ENCODE measurements at regions not wholly inside any gene's neighbourhood (a gene's known extent, or its start where the extent isn't known, plus 50 kb on each side); places are given as distances from the start of the nearest gene placed in this dataset.

DNA sequence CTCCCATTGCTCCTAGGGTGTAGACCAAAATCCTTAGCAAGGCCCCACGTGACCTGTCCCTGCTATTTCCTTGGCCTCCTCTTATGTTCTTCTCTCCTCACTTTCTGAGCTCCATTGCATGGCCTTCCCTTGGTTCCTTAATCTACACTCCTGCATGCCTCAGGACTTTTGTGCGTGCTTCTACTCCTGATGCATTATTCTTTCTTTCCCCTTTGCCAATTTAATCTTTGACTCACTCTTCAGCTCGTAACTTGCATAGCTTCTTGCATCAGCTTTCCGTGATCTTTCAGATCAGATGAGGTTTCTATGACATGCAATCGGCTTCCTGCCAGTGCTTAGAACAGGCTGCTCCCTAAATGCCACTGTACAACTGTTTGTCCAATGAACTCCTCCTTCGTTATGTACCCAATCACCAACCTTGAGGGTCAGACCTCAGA is 261.6 kb upstream of the CADM1 start:
- no peaks in the 10 kb centered on the region for H3K79me2 ChIP-seq (ENCODE audit: control insufficient read depth, insufficient read depth, low read length, poor library complexity)
- peaks cover 5% of the 10 kb centered on the region for H3K27me3 ChIP-seq (ENCODE audit: insufficient read depth, low read length)
- peaks cover 2% of the 10 kb centered on the region for H3K9me3 ChIP-seq (ENCODE audit: insufficient read depth, low read depth, low read length)
- no peak overlapping the region for H2BK5ac ChIP-seq (ENCODE audit: low read depth, low read length, poor library complexity)
- no peak overlapping the region for H3K14ac ChIP-seq (ENCODE audit: low read length)
- H2BK120ac ChIP-seq (ENCODE audit: insufficient read depth, low read length, poor library complexity), result no peak overlapping the region
- no peak overlapping the region for H3K27ac ChIP-seq (ENCODE audit: low read depth, low read length)
- H4K12ac ChIP-seq (ENCODE audit: low read depth, low read length), result no peak overlapping the region
- H3K36me3 ChIP-seq (ENCODE audit: control insufficient read depth in 1 of 2, insufficient read depth in 2 of 2, low read length in 2 of 2), result no peaks in the 10 kb centered on the region
- DNase-seq, result no peak
- no peak overlapping the region for H2BK12ac ChIP-seq (ENCODE audit: low read length)
- H2AK5ac ChIP-seq (ENCODE audit: low read length), result no peak overlapping the region
- H3K4me3 ChIP-seq (ENCODE audit: low read depth, low read length), result no peak overlapping the region
- H3K4me2 ChIP-seq (ENCODE audit: low read length), result no peak overlapping the region
- no peaks in the 10 kb centered on the region for H3K79me1 ChIP-seq (ENCODE audit: low read length)
- H3K4me1 ChIP-seq (ENCODE audit: control insufficient read depth in 1 of 2, insufficient read depth in 2 of 2, low read length in 2 of 2), result no peaks in the 10 kb centered on the region
- WGBS (ENCODE audit: extremely low coverage, insufficient coverage, insufficient read length), result no CpG with 5 or more reads among the region's 6 CpGs
- H2AFZ ChIP-seq (ENCODE audit: insufficient read depth, low read length, poor library complexity), result no peak overlapping the region
- no peak overlapping the region for H3K9ac ChIP-seq (ENCODE audit: low read length)
- no peak overlapping the region for H4K91ac ChIP-seq (ENCODE audit: low read depth, low read length)
- no peak overlapping the region for H3K4ac ChIP-seq (ENCODE audit: low read depth, low read length)
- no peak overlapping the region for H4K8ac ChIP-seq (ENCODE audit: low read depth, low read length)
- no peak overlapping the region for H3K23ac ChIP-seq (ENCODE audit: low read length)
- no peak overlapping the region for H3K18ac ChIP-seq (ENCODE audit: low read length)

DNA sequence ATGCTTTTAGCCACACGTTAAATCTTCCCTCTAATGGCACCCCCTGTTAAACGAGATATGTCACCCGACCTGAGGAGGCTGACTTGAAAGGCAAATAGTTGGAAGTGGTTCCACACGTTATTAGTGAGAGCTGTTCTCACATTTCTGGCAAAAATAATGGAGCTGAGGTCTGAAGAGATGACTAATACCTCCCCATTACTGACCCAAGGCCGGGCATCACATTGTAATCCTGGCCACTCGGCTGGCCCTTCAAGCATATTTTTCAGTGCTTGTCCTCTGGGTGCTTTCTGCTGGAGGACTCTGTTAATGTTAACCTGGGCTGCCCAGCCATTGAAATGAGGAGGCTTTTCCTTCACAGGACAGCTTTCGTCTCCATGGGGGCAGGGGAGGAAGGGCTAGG is 260.0 kb upstream of the CADM1 start:
- no peak overlapping the region for H3K9ac ChIP-seq (ENCODE audit: low read length)
- no peaks in the 10 kb centered on the region for H3K79me1 ChIP-seq (ENCODE audit: low read length)
- peaks cover 19% of the 10 kb centered on the region for H3K27me3 ChIP-seq (ENCODE audit: insufficient read depth, low read length)
- H3K79me2 ChIP-seq (ENCODE audit: control insufficient read depth, insufficient read depth, low read length, poor library complexity), result no peaks in the 10 kb centered on the region
- H4K91ac ChIP-seq (ENCODE audit: low read depth, low read length), result no peak overlapping the region
- H3K4me3 ChIP-seq (ENCODE audit: low read depth, low read length), result no peak overlapping the region
- peaks cover 2 to 4% of the 10 kb centered on the region in 2 experiments for H3K4me1 ChIP-seq (ENCODE audit: control insufficient read depth in 1 of 2, insufficient read depth in 2 of 2, low read length in 2 of 2)
- no peak overlapping the region for H3K14ac ChIP-seq (ENCODE audit: low read length)
- no peak for DNase-seq
- H3K23ac ChIP-seq (ENCODE audit: low read length), result no peak overlapping the region
- H2BK120ac ChIP-seq (ENCODE audit: insufficient read depth, low read length, poor library complexity), result no peak overlapping the region
- H3K18ac ChIP-seq (ENCODE audit: low read length), result no peak overlapping the region
- no peak overlapping the region for H2BK12ac ChIP-seq (ENCODE audit: low read length)
- H2AFZ ChIP-seq (ENCODE audit: insufficient read depth, low read length, poor library complexity), result no peak overlapping the region
- H3K4ac ChIP-seq (ENCODE audit: low read depth, low read length), result no peak overlapping the region
- no CpG with 5 or more reads among the region's 7 CpGs for WGBS (ENCODE audit: extremely low coverage, insufficient coverage, insufficient read length)
- no peak overlapping the region for H3K4me2 ChIP-seq (ENCODE audit: low read length)
- no peak overlapping the region for H3K27ac ChIP-seq (ENCODE audit: low read depth, low read length)
- H3K9me3 ChIP-seq (ENCODE audit: insufficient read depth, low read depth, low read length), result peaks cover 2% of the 10 kb centered on the region
- no peak overlapping the region for H2AK5ac ChIP-seq (ENCODE audit: low read length)
- H4K8ac ChIP-seq (ENCODE audit: low read depth, low read length), result no peak overlapping the region
- H2BK5ac ChIP-seq (ENCODE audit: low read depth, low read length, poor library complexity), result no peak overlapping the region
- H4K12ac ChIP-seq (ENCODE audit: low read depth, low read length), result no peak overlapping the region
- no peaks in the 10 kb centered on the region for H3K36me3 ChIP-seq (ENCODE audit: control insufficient read depth in 1 of 2, insufficient read depth in 2 of 2, low read length in 2 of 2)

DNA sequence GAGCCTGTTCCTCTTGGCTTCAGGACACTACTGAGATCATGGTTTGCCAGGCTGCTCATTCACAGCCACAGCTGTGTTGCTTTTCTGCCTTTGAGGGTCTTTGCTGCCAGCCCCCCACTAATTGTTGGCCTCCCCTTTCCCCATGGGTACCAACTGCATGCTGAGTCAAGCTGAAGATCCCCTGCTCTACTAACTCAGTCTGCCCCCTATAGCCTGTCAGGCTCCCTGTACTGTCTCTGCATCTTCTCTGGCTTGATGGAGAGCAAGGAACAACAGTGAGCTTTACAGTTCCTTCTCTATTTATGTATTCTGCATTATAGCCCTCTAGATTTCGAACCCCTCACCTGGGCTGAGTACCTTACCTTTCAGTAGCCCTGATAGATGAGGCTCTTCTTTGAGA is 257.6 kb upstream of the CADM1 start:
- Histone ChIP-seq H3K36me3 (ENCODE audit: control insufficient read depth in 1 of 2, insufficient read depth in 2 of 2, low read length in 2 of 2) (no peaks in the 10 kb centered on the region), H3K23ac (ENCODE audit: low read length) (no peak overlapping the region), H3K4me1 (ENCODE audit: control insufficient read depth in 1 of 2, insufficient read depth in 2 of 2, low read length in 2 of 2) (peaks cover 2 to 4% of the 10 kb centered on the region in 2 experiments), H2AK5ac (ENCODE audit: low read length) (no peak overlapping the region), H2AFZ (ENCODE audit: insufficient read depth, low read length, poor library complexity) (no peak overlapping the region), H3K9me3 (ENCODE audit: insufficient read depth, low read depth, low read length) (peaks cover 2% of the 10 kb centered on the region), H3K9ac (ENCODE audit: low read length) (no peak overlapping the region), H3K4me2 (ENCODE audit: low read length) (no peak overlapping the region), H3K79me2 (ENCODE audit: control insufficient read depth, insufficient read depth, low read length, poor library complexity) (no peaks in the 10 kb centered on the region), H4K91ac (ENCODE audit: low read depth, low read length) (no peak overlapping the region), H3K18ac (ENCODE audit: low read length) (no peak overlapping the region), H2BK5ac (ENCODE audit: low read depth, low read length, poor library complexity) (no peak overlapping the region), H4K12ac (ENCODE audit: low read depth, low read length) (no peak overlapping the region), H3K27ac (ENCODE audit: low read depth, low read length) (no peak overlapping the region), H3K4me3 (ENCODE audit: low read depth, low read length) (no peak overlapping the region), H3K4ac (ENCODE audit: low read depth, low read length) (no peak overlapping the region), H3K27me3 (ENCODE audit: insufficient read depth, low read length) (peaks cover 32% of the 10 kb centered on the region), H4K8ac (ENCODE audit: low read depth, low read length) (no peak overlapping the region), H3K14ac (ENCODE audit: low read length) (no peak overlapping the region), H2BK120ac (ENCODE audit: insufficient read depth, low read length, poor library complexity) (no peak overlapping the region), H3K79me1 (ENCODE audit: low read length) (no peaks in the 10 kb centered on the region), H2BK12ac (ENCODE audit: low read length) (no peak overlapping the region)
- DNase-seq, result no peak
- no CpG with 5 or more reads among the region's 1 CpG for WGBS (ENCODE audit: extremely low coverage, insufficient coverage, insufficient read length)

DNA sequence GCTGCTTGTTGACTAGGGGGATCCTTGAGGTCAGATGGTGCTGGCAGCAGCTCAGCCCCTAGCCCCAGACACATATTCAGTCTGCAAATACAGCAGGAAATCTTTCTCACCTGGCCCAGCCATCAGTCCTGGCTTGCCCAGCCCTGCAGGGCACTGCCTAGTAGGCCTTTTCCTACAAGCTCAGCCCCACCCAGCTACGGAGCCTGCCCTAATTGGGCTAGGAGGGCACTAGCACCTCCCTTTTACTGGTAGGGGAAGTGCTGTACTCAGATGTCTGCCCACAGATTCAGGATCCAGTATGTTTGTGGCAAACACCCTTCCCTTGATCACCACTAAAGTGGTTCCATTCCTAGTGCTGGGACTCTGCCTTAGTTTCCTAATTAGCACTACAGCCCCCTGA is 257.1 kb upstream of the CADM1 start:
- no peak overlapping the region for H3K14ac ChIP-seq (ENCODE audit: low read length)
- no CpG with 5 or more reads among the region's 1 CpG for WGBS (ENCODE audit: extremely low coverage, insufficient coverage, insufficient read length)
- H3K79me2 ChIP-seq (ENCODE audit: control insufficient read depth, insufficient read depth, low read length, poor library complexity), result no peaks in the 10 kb centered on the region
- peaks cover 2% of the 10 kb centered on the region for H3K9me3 ChIP-seq (ENCODE audit: insufficient read depth, low read depth, low read length)
- H3K4me3 ChIP-seq (ENCODE audit: low read depth, low read length), result no peak overlapping the region
- H4K8ac ChIP-seq (ENCODE audit: low read depth, low read length), result no peak overlapping the region
- H3K4me2 ChIP-seq (ENCODE audit: low read length), result no peak overlapping the region
- no peak overlapping the region for H2BK12ac ChIP-seq (ENCODE audit: low read length)
- no peak for DNase-seq
- no peak overlapping the region for H3K27ac ChIP-seq (ENCODE audit: low read depth, low read length)
- no peak overlapping the region for H3K23ac ChIP-seq (ENCODE audit: low read length)
- H4K91ac ChIP-seq (ENCODE audit: low read depth, low read length), result no peak overlapping the region
- H3K36me3 ChIP-seq (ENCODE audit: control insufficient read depth in 1 of 2, insufficient read depth in 2 of 2, low read length in 2 of 2), result no peaks in the 10 kb centered on the region
- H3K27me3 ChIP-seq (ENCODE audit: insufficient read depth, low read length), result peaks cover 32% of the 10 kb centered on the region
- H3K18ac ChIP-seq (ENCODE audit: low read length), result no peak overlapping the region
- H3K4me1 ChIP-seq (ENCODE audit: control insufficient read depth in 1 of 2, insufficient read depth in 2 of 2, low read length in 2 of 2), result peaks cover 2 to 4% of the 10 kb centered on the region in 2 experiments
- H2AK5ac ChIP-seq (ENCODE audit: low read length), result no peak overlapping the region
- no peak overlapping the region for H2AFZ ChIP-seq (ENCODE audit: insufficient read depth, low read length, poor library complexity)
- H2BK120ac ChIP-seq (ENCODE audit: insufficient read depth, low read length, poor library complexity), result no peak overlapping the region
- H3K9ac ChIP-seq (ENCODE audit: low read length), result no peak overlapping the region
- H4K12ac ChIP-seq (ENCODE audit: low read depth, low read length), result no peak overlapping the region
- H3K79me1 ChIP-seq (ENCODE audit: low read length), result no peaks in the 10 kb centered on the region
- no peak overlapping the region for H3K4ac ChIP-seq (ENCODE audit: low read depth, low read length)
- H2BK5ac ChIP-seq (ENCODE audit: low read depth, low read length, poor library complexity), result no peak overlapping the region

All from trophoblast cell (in vitro differentiated cells and primary cell).